GM18502 (cell line): ENCODE measurements at regions not wholly inside any gene's neighbourhood (a gene's known extent, or its start where the extent isn't known, plus 50 kb on each side); places are given as distances from the start of the nearest gene placed in this dataset.

Experiments
- ATAC-seq: cut with Tn5 transposase; IDR thresholded peaks from one replicate; pipeline ENCODE4 v1.9.1; 2021; ENCODE audit warnings: mild to moderate bottlenecking; ENCODE audit not compliant: unreplicated experiment, poor library complexity

- ATAC-seq: no peak
These were observed 99.2 kb upstream of the RAPGEF2 start for GRCh38 chr4:159003420-159004253.

GRCh38 chr4:159006202-159006601, 96.7 kb upstream of the RAPGEF2 start:
- no peak for ATAC-seq

- no peak for ATAC-seq
These were observed 94.2 kb upstream of the RAPGEF2 start for GRCh38 chr4:159008671-159009070.

DNA sequence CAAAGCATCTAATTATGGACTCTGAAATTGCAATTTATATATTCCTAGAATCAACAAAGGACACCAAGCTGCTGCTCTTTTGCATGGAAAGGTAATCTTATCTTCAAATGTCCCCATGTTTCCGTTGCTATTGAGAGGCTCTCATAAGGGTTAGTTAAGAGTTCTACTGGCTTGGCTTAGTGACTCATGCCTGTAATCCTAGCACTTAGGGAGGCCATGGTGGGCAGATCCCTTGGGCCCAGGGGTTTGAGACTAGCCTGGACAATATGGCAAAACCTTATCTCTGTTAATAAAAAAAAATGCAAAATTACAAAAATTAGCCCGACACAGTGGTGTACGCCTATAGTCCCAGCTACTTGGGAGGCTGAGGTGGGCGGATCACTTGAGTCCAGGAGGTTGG, 93.4 kb upstream of the RAPGEF2 start:
- ATAC-seq: no peak

DNA sequence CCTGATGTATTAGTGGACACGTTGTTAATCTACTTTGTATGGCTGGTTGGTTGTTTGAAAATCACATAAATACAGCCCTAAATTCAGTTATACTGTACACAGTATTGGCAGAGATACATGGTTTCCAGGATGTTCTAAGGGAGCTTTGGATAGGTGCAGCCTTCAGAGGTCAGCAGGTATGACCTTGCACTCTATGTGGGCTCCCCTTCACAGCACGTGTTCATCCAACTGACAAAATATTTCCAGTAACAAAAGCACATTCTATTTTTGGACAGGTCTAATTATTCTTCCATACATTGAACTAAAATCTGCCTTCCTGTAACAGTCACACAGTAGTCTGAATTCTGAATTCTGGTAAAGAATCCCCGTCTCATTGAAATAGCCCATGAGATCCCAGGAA, 92.8 kb upstream of the RAPGEF2 start:
- ATAC-seq: no peak

DNA sequence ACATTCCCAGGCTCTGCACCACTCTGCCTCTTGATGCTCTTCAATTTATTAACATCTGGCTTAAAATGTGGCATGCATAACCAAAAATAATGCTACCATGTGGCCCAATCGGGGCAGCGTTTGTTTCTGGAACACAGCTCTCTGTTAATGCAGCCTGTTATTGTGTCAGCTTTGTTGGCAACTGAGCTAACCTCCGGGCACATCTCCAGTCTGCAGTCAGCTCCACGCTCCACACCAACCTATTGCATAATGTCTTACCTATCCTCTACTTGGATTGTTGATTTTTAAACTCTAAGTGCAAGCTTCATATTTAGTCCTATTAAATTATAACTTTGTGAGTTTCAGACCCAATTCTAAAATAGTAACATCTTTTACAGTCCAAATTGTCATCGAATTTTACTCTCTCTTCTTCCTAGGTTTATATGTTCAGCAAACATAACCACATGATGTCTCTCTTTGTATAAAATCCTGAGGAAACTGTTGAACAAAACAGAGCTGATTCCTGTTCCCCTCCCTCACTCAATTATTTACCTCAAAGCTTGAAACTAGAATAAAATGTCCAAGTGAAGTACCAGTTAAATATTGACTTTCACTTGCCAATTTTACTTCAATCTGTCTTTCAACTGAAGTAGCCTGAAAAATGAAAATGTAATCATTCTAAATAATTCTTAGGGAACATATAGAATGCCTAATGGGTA, 92.2 kb upstream of the RAPGEF2 start:
- no peak for ATAC-seq

- no peak for ATAC-seq
These were observed 90.5 kb upstream of the RAPGEF2 start for GRCh38 chr4:159012381-159012780.

DNA sequence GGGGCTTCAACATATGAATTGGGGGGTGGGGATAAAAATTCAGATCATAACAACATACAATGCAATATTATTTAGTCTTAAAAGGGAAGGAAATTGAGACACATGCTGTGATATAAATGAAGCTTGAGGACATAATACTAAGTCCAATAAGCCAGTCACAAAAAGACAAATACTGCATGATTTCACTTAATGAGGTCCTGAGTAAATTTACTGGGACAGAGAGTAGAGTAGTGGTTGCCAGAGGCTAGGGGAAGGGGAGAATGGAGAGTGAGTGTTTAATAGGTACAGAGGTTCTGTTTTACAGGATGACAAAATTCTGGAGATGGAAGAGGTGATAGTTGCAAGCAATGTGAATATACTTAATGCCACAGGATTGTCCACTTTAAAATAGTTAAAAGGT, 89.2 kb upstream of the RAPGEF2 start:
- no peak for ATAC-seq

GRCh38 chr4:159014859-159015258, 88.0 kb upstream of the RAPGEF2 start:
- no peak for ATAC-seq

GRCh38 chr4:159015841-159016240, 87.0 kb upstream of the RAPGEF2 start:
- ATAC-seq: no peak

GRCh38 chr4:159016593-159017024, 86.3 kb upstream of the RAPGEF2 start:
- ATAC-seq: peak; percentile 53

- ATAC-seq: peak; percentile 38
These were observed 85.4 kb upstream of the RAPGEF2 start for GRCh38 chr4:159017323-159018026.

DNA sequence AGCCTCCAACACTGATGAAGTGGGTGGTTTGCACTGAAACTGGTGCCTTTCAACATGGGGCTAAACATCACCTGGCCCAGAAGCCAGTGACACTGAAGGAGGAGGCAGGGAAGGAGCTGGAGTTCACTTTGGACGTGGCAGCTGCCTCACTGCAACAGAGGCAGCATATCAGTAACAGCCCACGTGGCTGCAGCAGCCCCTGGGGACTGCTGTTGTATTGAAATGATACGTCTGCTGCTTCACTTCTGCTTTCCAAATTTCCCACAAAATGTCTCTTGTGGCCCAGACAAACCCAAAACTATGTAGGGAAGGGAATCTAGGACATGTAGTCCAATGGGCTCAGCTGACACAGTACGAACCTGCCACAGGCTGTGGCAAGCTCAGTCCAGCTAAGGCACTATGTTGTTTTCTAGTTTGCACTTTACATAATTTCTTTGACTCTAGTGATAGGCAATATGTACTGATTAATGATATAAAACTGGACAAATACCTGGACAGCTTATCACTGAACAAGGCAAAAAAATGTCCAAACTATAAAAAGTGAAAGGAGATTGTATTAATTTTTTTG, 84.7 kb upstream of the RAPGEF2 start:
- peak; percentile 96 for ATAC-seq

DNA sequence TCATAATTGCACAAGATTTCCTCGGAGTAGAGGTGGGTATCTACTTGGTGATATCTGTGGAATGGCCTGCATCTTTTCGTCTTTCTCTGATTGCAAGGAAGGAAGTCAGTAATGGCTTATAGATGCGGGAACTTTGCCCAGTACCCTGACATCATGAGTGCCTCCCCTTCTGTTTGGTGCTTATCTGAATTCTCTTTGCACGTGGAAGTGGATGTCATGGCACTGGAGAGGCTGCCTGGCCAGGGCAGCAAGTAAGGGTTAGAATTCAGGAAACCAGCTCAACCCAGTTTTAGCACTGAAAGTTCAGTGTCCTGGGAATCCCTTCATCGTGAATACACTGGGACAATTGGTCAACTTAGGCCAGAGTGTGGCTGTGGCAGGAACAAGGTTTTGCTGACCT, 83.5 kb upstream of the RAPGEF2 start:
- no peak for ATAC-seq

GRCh38 chr4:159021597-159022385, 81.1 kb upstream of the RAPGEF2 start:
- ATAC-seq: no peak

GRCh38 chr4:159023741-159024140, 79.1 kb upstream of the RAPGEF2 start:
- no peak for ATAC-seq

GRCh38 chr4:159024266-159024665, 78.6 kb upstream of the RAPGEF2 start:
- ATAC-seq: no peak

DNA sequence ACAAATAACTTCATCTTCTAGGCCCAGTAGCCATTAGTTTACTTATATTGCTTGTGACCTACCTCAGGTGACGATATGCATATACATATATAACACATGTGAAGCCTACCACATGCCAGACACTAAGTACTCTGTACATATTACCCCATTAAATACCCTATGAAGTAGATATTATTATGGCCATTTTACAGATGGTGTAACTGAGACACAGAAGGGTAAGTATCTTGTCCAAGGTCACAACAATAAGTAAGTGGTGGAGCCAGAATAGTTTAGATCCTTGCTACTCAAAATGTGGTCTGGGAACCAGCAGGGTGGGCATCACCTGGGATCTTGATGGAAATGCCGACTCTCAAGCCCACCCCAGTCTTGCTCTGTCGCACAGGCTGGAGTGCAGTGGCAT, 78.1 kb upstream of the RAPGEF2 start:
- no peak for ATAC-seq

DNA sequence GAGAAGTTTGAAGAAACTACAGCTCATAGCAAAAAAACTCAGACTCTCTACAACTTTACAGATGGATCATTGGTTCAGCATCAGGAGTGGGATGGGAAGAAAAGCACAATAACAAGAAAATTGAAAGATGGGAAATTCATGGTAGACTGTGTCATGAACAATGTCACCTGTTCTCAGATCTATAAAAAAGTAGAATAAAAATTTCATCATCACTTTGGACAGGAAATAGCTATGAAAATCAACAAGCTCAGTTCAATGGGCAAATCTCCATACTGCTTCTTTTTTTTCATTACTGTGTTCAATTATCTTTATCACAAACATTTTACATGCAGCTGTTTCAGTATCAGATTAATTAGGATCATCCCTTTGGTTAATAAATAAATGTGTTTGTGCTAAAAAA, 76.5 kb upstream of the RAPGEF2 start:
- no peak for ATAC-seq

- ATAC-seq: peak; percentile 73
These were observed 75.3 kb upstream of the RAPGEF2 start for GRCh38 chr4:159027535-159027934.
